ENCODE measurements at regions not wholly inside any gene's neighbourhood (a gene's known extent, or its start where the extent isn't known, plus 50 kb on each side); places are given as distances from the start of the nearest gene placed in this dataset.

GRCh38 chr6:126529637-126530362, 189.9 kb downstream of the CENPW start:
- Histone ChIP-seq H3K9me3 (ENCODE audit: insufficient read depth, low read length) (no peaks in the 10 kb centered on the region), H3K4me3 (ENCODE audit: insufficient read depth, low read length, poor library complexity, severe bottlenecking) (no peak overlapping the region), H3F3A (ENCODE audit: insufficient read depth) (no peaks in the 10 kb centered on the region), H3K9ac (ENCODE audit: low read length) (no peak overlapping the region), H3K27me3 (ENCODE audit: low read length) (no peaks in the 10 kb centered on the region), H3K36me3 (ENCODE audit: low read length) (no peaks in the 10 kb centered on the region), H3K79me2 (ENCODE audit: insufficient read depth, low read length) (no peaks in the 10 kb centered on the region), H3K27ac (ENCODE audit: low read depth, low read length) (no peak overlapping the region), H3K4me2 (ENCODE audit: low read depth, low read length, poor library complexity, severe bottlenecking) (no peak overlapping the region), H2AFZ (ENCODE audit: low read depth, low read length, severe bottlenecking) (no peak overlapping the region), H4K20me1 (ENCODE audit: low read depth, low read length) (no peaks in the 10 kb centered on the region), H3K9me2 (replicated peaks; ENCODE audit: insufficient read depth, low read length) (no peaks in the 10 kb centered on the region)
- TF ChIP-seq CTCF (IDR thresholded peaks at IDR 0.05; ENCODE audit: insufficient read depth, low read length, poor library complexity, severe bottlenecking) = no peak
- no peak for TF ChIP-seq EZH2phosphoT487 (conservative IDR thresholded peaks at IDR 0.05; ENCODE audit: low read length)

- no peaks in the 10 kb centered on the region for H3K9me3 ChIP-seq (ENCODE audit: insufficient read depth, low read length)
- no peaks in the 10 kb centered on the region for H3K79me2 ChIP-seq (ENCODE audit: insufficient read depth, low read length)
- no peaks in the 10 kb centered on the region for H3K9me2 ChIP-seq (replicated peaks; ENCODE audit: insufficient read depth, low read length)
- H3K4me2 ChIP-seq (ENCODE audit: low read depth, low read length, poor library complexity, severe bottlenecking) = no peak overlapping the region
- no peak overlapping the region for H3K27ac ChIP-seq (ENCODE audit: low read depth, low read length)
- H4K20me1 ChIP-seq (ENCODE audit: low read depth, low read length) = no peaks in the 10 kb centered on the region
- H3K27me3 ChIP-seq (ENCODE audit: low read length) = no peaks in the 10 kb centered on the region
- no peak overlapping the region for H2AFZ ChIP-seq (ENCODE audit: low read depth, low read length, severe bottlenecking)
- no peaks in the 10 kb centered on the region for H3K36me3 ChIP-seq (ENCODE audit: low read length)
- H3K9ac ChIP-seq (ENCODE audit: low read length) = no peak overlapping the region
- no peak overlapping the region for H3K4me3 ChIP-seq (ENCODE audit: insufficient read depth, low read length, poor library complexity, severe bottlenecking)
- H3F3A ChIP-seq (ENCODE audit: insufficient read depth) = no peaks in the 10 kb centered on the region
- TF ChIP-seq EZH2phosphoT487 (conservative IDR thresholded peaks at IDR 0.05; ENCODE audit: low read length) = no peak
- TF ChIP-seq CTCF (IDR thresholded peaks at IDR 0.05; ENCODE audit: insufficient read depth, low read length, poor library complexity, severe bottlenecking) = no peak
Observed at GRCh38 chr6:126530775-126531174, 190.9 kb downstream of the CENPW start.

- H3K9me3 ChIP-seq (ENCODE audit: insufficient read depth, low read length) = no peaks in the 10 kb centered on the region
- H3K9me2 ChIP-seq (replicated peaks; ENCODE audit: insufficient read depth, low read length) = no peaks in the 10 kb centered on the region
- H3K36me3 ChIP-seq (ENCODE audit: low read length) = no peaks in the 10 kb centered on the region
- no peaks in the 10 kb centered on the region for H3K79me2 ChIP-seq (ENCODE audit: insufficient read depth, low read length)
- no peaks in the 10 kb centered on the region for H3F3A ChIP-seq (ENCODE audit: insufficient read depth)
- no peak overlapping the region for H3K27ac ChIP-seq (ENCODE audit: low read depth, low read length)
- H2AFZ ChIP-seq (ENCODE audit: low read depth, low read length, severe bottlenecking) = no peak overlapping the region
- TF ChIP-seq EZH2phosphoT487 (conservative IDR thresholded peaks at IDR 0.05; ENCODE audit: low read length) (no peak), CTCF (IDR thresholded peaks at IDR 0.05; ENCODE audit: insufficient read depth, low read length, poor library complexity, severe bottlenecking) (no peak)
- H4K20me1 ChIP-seq (ENCODE audit: low read depth, low read length) = no peaks in the 10 kb centered on the region
- no peak overlapping the region for H3K9ac ChIP-seq (ENCODE audit: low read length)
- H3K4me2 ChIP-seq (ENCODE audit: low read depth, low read length, poor library complexity, severe bottlenecking) = no peak overlapping the region
- no peak overlapping the region for H3K4me3 ChIP-seq (ENCODE audit: insufficient read depth, low read length, poor library complexity, severe bottlenecking)
- H3K27me3 ChIP-seq (ENCODE audit: low read length) = no peaks in the 10 kb centered on the region
Observed at GRCh38 chr6:126531286-126531685, 191.4 kb downstream of the CENPW start.
